Stomach (tissue), 8 donors: ENCODE measurements at regions not wholly inside any gene's neighbourhood (a gene's known extent, or its start where the extent isn't known, plus 50 kb on each side); places are given as distances from the start of the nearest gene placed in this dataset.

Experiments
- DNase-seq, 2 donors: peaks; one replicate each; pipeline versions ENCODE4 v3.0.0 to v3.0.0-alpha.2; 2013 to 2019
- H3K27ac ChIP-seq, 5 donors: fragments of 200-600 bp in 4 of 5; sonication (generic) in 4 of 5; one replicate each; pipeline ENCODE4 v1.5.1; 2013 to 2019; ENCODE audit warnings: mild to moderate bottlenecking in 1 of 5, moderate library complexity in 1 of 5
- H3K27me3 ChIP-seq, 3 donors: fragments of 200-600 bp; sonication (generic); one replicate each; pipeline ENCODE4 v1.5.1; 2017 to 2019; ENCODE audit warnings: mixed run types in 1 of 3
- H3K36me3 ChIP-seq, 4 donors: fragments of 200-600 bp; sonication (generic); 1 replicate in 3 of 4; 2 replicates in 1 of 4; pipeline ENCODE4 v1.5.1; 2016 to 2019
- H3K4me1 ChIP-seq, 4 donors: fragments of 200-600 bp; sonication (generic); one replicate each; pipeline ENCODE4 v1.5.1; 2016 to 2019
- H3K4me3 ChIP-seq, 4 donors: fragments of 200-600 bp; sonication (generic) in 3 of 4; one replicate each; pipeline ENCODE4 v1.5.1; 2016 to 2019; ENCODE audit warnings: mild to moderate bottlenecking in 1 of 4
- H3K9me3 ChIP-seq, 4 donors: fragments of 200-600 bp; sonication (generic); one replicate each; pipeline ENCODE4 v1.5.1; 2016 to 2019
- CTCF ChIP-seq, 7 experiments: fragments of 450-650 bp in 4 of 7; fragments of 200-600 bp in 3 of 7; sonication (generic) in 3 of 7; IDR thresholded peaks; one replicate each; pipeline ENCODE4 v1.5.1; 2016 to 2019; ENCODE audit warnings: antibody characterized with exemption in 7 of 7, control low read depth in 2 of 7, mild to moderate bottlenecking in 1 of 7
- EP300 ChIP-seq: sonication (generic); formaldehyde crosslinking; IDR thresholded peaks from one replicate; pipeline ENCODE4 v1.6.1; 2017; ENCODE audit warnings: antibody characterized with exemption
- POLR2A ChIP-seq, 4 donors: fragments of 450-650 bp; IDR thresholded peaks; one replicate each; pipeline ENCODE4 v1.6.1; 2016; ENCODE audit warnings: antibody characterized with exemption in 4 of 4, control low read depth in 2 of 4, mild to moderate bottlenecking in 1 of 4, moderate library complexity in 1 of 4
- POLR2AphosphoS5 ChIP-seq, 3 donors: sonication (generic); formaldehyde crosslinking; IDR thresholded peaks; one replicate each; pipeline ENCODE4 v1.6.1; 2016; ENCODE audit warnings: antibody characterized with exemption in 3 of 3
- WGBS, 5 donors: extraction: QIAGEN DNeasy Blood & Tissue Kit in 3 of 5; methylation state at CpG; one replicate each; pipeline versions ENCODE4 v1.1.5 to v1.1.7; 2013 to 2018; 5-methylcytosine and 5-hydroxymethylcytosine counted together
- intact Hi-C: fragments of 100-400 bp; cut with DNase I; formaldehyde crosslinking; loops from one replicate; pipeline ENCODE4 v1.15.1; 2023; ENCODE audit warnings: low total_unique reads
- donor health status: healthy with polysubstance abuse.
- donor health status: Bipolar disorder and iron deficiency.
- donor health status: healthy.

- TF ChIP-seq EP300 (no peak), POLR2A (IDR thresholded peaks at IDR 0.05) (no peak), POLR2AphosphoS5 (IDR thresholded peaks at IDR 0.05) (no peak), CTCF (IDR thresholded peaks at IDR 0.05) (no peak)
- Histone ChIP-seq H3K27me3 (no peaks in the 10 kb centered on the region), H3K27ac (no peak overlapping the region), H3K4me1 (no peaks in the 10 kb centered on the region), H3K4me3 (no peak overlapping the region), H3K36me3 (no peaks in the 10 kb centered on the region), H3K9me3 (no peaks in the 10 kb centered on the region)
- no peak for DNase-seq
- intact Hi-C loops = no loop called here
- WGBS, 5 donors = 57 to 84% (median 73%) methylated on average over 1 of the region's 1 CpG
Measured at GRCh38 chr3:145190761-145191160, 970.2 kb downstream of the PLOD2 start.

DNA sequence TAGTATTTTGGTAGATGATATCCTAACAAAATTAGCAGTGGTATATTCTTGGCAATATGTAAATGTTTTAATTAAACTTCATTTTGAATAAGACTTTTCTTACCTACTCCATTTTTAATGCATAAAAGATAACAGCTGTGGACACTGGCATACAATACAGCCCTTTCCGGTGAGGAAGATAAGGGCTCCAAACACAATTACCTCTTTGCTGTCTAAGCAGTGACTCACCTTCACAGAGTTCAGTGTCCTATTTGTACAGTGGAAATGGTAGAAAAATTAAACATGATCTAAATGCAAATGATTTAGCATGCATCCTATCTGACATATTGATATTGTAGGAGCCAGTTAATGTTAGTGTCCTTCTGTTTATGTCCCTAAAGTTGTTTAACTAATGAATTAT lies 969.4 kb downstream of the PLOD2 start:
- Histone ChIP-seq H3K4me3 (no peak overlapping the region), H3K27me3 (no peaks in the 10 kb centered on the region), H3K36me3 (no peaks in the 10 kb centered on the region), H3K27ac (no peak overlapping the region), H3K4me1 (no peaks in the 10 kb centered on the region), H3K9me3 (no peaks in the 10 kb centered on the region)
- no peak for TF ChIP-seq EP300
- no peak for TF ChIP-seq CTCF (IDR thresholded peaks at IDR 0.05)
- no peak for TF ChIP-seq POLR2A (IDR thresholded peaks at IDR 0.05)
- TF ChIP-seq POLR2AphosphoS5 (IDR thresholded peaks at IDR 0.05) = no peak
- intact Hi-C loops = no loop called here
- DNase-seq = no peak
- 33 to 61% (median 43%) methylated on average over 1 of the region's 1 CpG for WGBS, 5 donors

- peaks cover 0 to 8% (median 0%) of the 10 kb centered on the region in 4 donors for H3K9me3 ChIP-seq
- intact Hi-C loops = no loop called here
- H3K4me1 ChIP-seq = no peaks in the 10 kb centered on the region
- TF ChIP-seq POLR2A (IDR thresholded peaks at IDR 0.05) (no peak), EP300 (no peak), POLR2AphosphoS5 (IDR thresholded peaks at IDR 0.05) (no peak), CTCF (IDR thresholded peaks at IDR 0.05) (no peak)
- no peaks in the 10 kb centered on the region for H3K36me3 ChIP-seq
- H3K4me3 ChIP-seq = no peak overlapping the region
- 35 to 78% (median 57%) methylated on average over 1 of the region's 1 CpG; no CpG with 5 or more reads in 1 of the 5 donors for WGBS, 5 donors
- no peak overlapping the region for H3K27ac ChIP-seq
- H3K27me3 ChIP-seq = no peaks in the 10 kb centered on the region
- peak; percentile 23 to 34 for DNase-seq
Measured at GRCh38 chr3:145197051-145197820, 963.7 kb downstream of the PLOD2 start.

GRCh38 chr3:145197821-145198220 lies 963.2 kb downstream of the PLOD2 start:
- intact Hi-C loops = no loop called here
- Histone ChIP-seq H3K4me3 (no peak overlapping the region), H3K36me3 (no peaks in the 10 kb centered on the region), H3K27me3 (no peaks in the 10 kb centered on the region), H3K27ac (no peak overlapping the region), H3K9me3 (peaks cover 0 to 12% (median 0%) of the 10 kb centered on the region in 4 donors), H3K4me1 (no peaks in the 10 kb centered on the region)
- DNase-seq = no peak
- WGBS, 5 donors = 39 to 61% (median 53%) methylated on average over 1 of the region's 1 CpG
- no peak for TF ChIP-seq POLR2A (IDR thresholded peaks at IDR 0.05)
- no peak for TF ChIP-seq CTCF (IDR thresholded peaks at IDR 0.05)
- no peak for TF ChIP-seq EP300
- no peak for TF ChIP-seq POLR2AphosphoS5 (IDR thresholded peaks at IDR 0.05)
